Stimulated activated CD4-positive, alpha-beta T cell treated with anti-CD3 and anti-CD28 coated beads, Interleukin-12 subunit alpha, Interleukin-12 subunit beta, amount 100 ng/mL, for 4 hours (primary cell): ENCODE measurements at regions not wholly inside any gene's neighbourhood (a gene's known extent, or its start where the extent isn't known, plus 50 kb on each side); places are given as distances from the start of the nearest gene placed in this dataset.

Experiments used
- DNase-seq: peaks from one replicate; pipeline ENCODE4 v3.0.0-alpha.2; 2020

- DNase-seq = no peak
Measured at GRCh38 chr12:84594157-84594556, 318.4 kb downstream of the SLC6A15 start.

GRCh38 chr12:84585776-84586395, 326.7 kb downstream of the SLC6A15 start:
- no peak for DNase-seq

DNA sequence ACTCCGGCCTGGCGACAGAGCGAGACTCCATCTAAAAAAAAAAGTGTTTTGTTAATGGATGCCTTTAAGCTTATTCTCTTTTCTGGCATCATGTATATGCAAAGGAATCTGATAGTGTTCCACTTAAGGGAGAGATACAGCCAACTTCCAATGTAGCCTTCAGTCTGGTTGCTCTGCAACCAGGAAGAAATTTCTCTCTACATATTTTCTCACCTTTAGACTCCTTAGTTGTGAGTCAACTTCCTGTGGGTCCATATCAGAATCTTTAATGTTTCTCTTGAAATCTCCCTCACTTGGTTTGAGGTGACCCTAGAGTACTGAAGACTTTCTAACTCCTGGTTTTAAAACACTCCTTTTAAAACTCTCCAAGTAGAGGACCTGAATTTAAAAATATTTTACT, 340.4 kb downstream of the SLC6A15 start:
- no peak for DNase-seq

GRCh38 chr12:84562331-84562730, 350.3 kb downstream of the SLC6A15 start:
- no peak for DNase-seq

- DNase-seq = no peak
Measured at GRCh38 chr12:84561351-84561750, 351.2 kb downstream of the SLC6A15 start.

DNA sequence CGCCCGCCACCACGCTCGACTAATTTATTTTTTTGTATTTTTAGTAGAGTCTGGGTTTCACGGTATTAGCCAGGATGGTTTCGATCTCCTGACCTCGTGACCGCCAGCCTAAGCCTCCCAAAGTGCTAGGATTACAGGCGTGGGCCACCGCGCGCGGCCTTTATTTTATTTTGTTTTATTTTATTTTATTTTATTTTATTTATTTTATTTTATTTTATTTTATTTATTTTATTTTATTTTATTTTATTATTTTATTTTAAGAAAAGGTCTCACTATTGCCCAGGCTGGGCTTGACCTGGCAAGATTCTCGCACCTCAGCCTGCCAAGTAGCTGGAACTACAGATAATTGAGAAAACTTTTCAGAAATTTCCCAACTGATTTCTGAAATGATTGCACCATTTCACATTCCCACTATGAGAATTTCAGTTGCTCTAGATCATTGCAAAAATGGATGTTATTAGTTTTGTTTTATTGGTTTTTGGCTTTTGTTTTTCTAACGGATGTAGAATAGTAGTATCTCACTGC, 358.3 kb downstream of the SLC6A15 start:
- DNase-seq = no peak

DNA sequence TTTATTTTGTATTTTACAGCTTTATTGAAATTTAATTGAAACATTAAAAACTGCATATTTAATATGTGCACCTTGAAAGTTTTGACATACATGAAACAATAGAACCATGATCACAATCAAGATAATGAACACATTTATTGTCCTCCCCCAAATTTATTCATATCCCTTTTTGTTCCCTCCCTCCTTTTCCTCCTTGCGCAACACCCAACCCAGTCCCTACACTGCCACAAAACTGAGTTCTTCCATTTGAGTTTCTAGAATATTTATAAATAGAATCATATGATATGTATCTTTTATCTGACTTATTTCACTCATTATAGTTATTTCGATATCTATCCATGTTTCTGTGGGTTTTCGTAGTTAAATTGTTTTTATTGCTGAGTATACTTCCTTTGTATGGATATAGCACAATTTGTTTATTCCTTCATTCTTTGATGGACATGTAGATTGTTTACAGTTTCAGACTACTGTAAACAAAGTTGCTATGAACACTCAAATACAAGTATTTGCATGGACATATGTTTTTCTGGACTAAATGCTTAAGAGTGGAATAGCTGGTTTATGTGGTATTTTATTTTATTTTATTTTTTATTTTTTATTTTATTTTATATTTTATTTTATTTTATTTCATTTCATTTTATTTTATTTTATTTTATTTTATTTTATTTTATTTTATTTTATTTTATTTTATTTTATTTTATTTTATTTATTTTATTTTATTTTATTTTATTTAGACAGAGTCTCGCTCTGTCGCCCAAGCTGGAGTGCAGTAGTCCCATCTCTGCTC, 359.1 kb downstream of the SLC6A15 start:
- DNase-seq = no peak

GRCh38 chr12:84551373-84551772, 361.2 kb downstream of the SLC6A15 start:
- DNase-seq = no peak

DNA sequence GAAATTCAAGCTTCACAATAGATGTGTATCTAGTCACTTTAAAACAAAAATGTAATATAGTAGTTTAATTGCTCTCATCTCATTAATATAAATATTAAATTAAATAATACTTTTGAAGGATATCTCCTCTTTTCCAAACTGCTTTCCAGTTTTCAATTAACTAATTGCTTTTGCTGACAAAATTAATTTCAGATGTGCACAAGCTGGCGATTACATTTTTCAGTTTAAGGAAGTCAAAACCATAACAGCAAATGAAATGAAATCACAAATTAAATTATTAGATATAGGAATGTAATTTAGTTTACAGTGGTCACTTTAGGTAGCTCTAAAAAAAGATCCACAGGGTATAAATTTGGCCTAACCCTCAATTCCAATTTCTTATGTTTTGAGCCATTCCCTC, 362.1 kb downstream of the SLC6A15 start:
- no peak for DNase-seq

GRCh38 chr12:84542289-84542688, 370.3 kb downstream of the SLC6A15 start:
- DNase-seq = no peak

GRCh38 chr12:84537666-84538065, 374.9 kb downstream of the SLC6A15 start:
- DNase-seq = no peak

DNA sequence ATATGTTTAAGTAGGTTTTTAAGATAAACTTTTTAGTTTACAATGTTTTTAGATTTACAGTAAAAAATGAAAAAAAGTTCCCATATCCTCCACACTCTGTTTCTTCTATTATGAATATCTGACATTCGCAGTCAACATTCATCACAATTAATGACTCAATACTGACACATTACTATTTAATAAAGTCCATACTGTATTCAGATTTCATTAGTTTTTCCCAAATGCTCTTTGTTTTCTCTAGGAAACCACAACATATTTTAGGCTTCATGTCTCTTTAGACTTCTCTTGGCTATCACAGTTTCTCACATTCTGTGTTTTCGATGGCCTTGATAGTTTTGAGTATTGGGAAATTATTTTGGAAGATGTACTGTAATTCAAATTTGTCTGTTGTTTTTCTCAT, 399.8 kb downstream of the SLC6A15 start:
- DNase-seq = no peak

- no peak for DNase-seq
Measured at GRCh38 chr12:84508851-84509260, 403.7 kb downstream of the SLC6A15 start.

DNA sequence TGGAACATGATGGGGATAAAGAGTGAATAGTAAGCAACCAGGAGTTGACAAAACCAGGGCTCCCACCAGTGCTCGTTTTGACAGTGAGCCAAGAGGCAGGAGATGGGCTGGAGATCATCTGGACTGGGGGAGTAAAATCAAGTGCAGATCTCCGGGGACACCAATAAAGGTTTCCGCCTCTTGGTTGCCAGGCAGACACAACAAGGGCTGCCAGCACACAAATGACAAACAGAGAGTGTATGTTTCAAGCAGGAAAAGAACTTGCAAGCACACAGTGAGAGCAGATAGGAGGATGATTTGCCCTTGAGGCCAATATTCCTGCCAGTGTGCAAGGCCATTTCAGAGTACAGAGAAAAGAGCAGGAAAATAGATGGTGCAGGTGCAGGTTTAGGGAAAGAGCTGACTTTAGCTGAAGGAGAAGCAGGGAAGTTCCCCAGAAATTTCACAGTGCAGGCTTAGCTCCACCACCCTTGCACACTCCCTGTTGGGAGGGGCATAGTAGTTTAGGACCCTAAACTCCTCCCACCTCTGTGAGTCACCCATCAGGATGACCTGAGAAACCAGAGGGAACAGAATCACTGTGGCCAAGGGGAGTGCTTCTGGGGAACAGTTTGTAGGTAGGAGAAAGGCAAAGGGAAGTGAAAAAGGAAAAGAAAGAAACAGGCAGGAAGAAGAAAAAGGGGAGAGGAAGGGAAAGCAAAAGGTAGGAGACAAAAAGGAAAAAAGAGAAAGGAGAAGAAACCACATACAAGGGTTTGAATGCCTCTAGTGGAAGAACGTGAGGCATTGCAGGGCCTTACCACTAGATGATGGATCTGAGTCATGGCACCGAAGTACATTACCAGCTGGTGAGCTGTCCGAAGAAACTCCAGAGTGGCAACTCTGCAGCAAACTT, 404.4 kb downstream of the SLC6A15 start:
- DNase-seq = no peak

DNA sequence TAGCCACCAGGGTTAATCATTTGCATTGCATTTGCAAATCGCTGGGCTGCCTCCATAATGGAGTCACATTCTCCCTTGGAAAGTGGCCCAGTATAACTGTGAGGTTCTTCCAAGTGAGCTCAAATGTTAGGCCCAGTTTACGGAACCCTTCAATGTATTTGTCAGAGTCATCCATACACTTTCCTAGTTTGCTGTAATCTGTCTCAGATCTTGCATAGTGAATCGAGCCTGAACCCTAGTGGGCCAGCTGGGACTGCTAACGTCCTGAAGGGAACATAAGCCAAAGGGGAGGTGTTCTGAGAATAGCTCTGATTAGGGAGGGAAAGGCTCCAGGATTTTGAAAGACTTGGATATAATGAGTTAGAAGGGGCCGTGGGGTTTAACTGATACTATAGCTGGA, 406.3 kb downstream of the SLC6A15 start:
- DNase-seq = no peak

DNA sequence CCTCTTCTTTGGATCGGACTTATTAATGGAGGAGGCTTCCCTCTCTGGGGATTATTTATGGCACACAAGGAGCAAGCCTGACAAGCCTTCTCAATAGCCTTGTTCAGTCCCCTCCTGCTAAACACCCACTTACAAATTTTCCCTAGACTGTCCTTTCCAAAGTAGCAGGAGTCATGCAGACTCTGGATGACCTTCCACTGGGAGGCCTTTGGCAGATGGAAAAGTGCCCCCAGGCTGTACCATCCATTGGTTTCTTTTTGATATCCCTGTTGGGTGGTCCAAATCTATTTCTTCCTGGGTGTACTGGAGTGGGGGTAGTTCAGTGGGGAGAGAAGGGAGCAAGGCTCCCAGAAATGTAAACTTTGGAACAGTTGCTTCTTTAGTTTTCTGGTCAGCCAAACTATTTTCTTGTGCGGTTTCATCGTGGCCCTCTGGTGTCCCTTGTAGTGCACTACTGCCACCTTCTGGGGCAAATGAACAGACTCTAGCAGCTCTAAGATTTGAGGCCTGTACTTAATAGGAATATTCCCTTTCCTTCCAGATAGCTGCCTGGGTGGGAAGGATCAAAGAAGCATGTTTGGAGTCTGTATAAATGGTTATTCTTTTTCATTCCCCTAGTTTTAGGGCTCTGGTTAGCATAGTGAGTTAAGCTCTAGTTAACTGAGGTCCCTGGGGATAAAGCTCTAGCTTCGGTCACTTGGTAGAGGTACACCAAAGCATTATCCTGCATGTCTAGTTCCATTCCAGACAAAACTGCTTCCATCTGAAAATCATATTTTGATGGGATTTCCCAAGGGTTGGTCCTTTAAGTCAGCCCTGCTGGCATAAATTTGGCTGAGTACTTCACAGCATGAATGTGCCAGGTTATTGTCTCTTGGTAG, 409.5 kb downstream of the SLC6A15 start:
- DNase-seq = no peak

GRCh38 chr12:84502180-84502860, 410.3 kb downstream of the SLC6A15 start:
- DNase-seq = no peak

DNA sequence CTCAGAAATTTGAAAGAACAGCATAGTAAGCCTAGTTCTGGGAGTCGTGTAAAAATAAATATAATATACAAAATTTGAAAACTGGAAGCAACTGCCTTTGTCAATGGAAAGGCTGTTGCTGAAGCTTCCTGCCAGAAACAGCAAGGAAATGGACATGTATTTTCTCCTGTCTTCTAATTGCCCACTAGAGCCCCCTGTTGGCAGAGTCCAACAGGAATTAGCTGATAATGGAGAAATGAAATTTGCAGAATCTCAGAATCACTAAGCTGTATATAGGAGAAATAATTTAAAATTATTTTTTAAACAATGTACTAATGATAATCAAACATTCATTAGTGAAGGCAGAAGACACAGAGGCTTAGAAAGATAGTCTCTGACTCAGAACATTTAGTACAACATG, 414.8 kb downstream of the SLC6A15 start:
- no peak for DNase-seq

GRCh38 chr12:84495711-84496110, 416.9 kb downstream of the SLC6A15 start:
- no peak for DNase-seq

- DNase-seq = no peak
Measured at GRCh38 chr12:84492351-84492883, 420.2 kb downstream of the SLC6A15 start.

GRCh38 chr12:84484798-84485197, 427.8 kb downstream of the SLC6A15 start:
- DNase-seq = no peak
